ENCODE measurements at regions not wholly inside any gene's neighbourhood (a gene's known extent, or its start where the extent isn't known, plus 50 kb on each side); places are given as distances from the start of the nearest gene placed in this dataset.

DNA sequence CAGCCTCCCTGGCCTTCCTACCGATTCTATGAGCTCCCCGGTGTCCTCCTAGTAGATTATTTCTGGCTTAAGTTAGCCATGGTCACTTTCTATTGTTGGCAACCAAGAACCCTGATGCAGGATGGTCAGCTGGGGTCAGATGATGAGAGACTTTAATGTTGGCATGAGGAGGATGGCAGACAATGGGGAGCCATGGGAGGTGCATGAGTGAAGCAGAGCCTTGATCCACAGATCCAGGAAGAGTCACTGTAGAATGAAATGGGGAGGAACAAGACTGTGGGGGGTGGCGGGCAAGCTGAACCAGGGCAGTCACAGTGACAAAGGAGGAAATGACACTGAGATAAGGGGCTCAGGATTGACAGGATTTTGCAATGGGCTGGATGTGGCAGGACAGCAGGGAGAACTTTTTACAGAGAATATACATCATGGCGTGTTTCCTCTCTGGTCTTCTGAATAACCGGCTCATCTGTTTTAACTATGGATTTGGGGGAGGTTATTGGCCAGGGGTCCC lies 60.9 kb downstream of the RPLP1 start:
- TF ChIP-seq POLR2A (IDR thresholded peaks at IDR 0.05; ENCODE audit: low read length) (no peak), GATA1 (IDR thresholded peaks at IDR 0.05; ENCODE audit: low read depth, low read length) (no peak)
